Suprapubic skin (tissue), 4 donors: ENCODE measurements at regions not wholly inside any gene's neighbourhood (a gene's known extent, or its start where the extent isn't known, plus 50 kb on each side); places are given as distances from the start of the nearest gene placed in this dataset.

ENCODE experiments used
- EP300 ChIP-seq: sonication (generic); formaldehyde crosslinking; IDR thresholded peaks from one replicate; pipeline ENCODE4 v1.6.1; 2017; ENCODE audit warnings: antibody characterized with exemption
- POLR2A ChIP-seq, 2 donors: fragments of 450-650 bp; IDR thresholded peaks; one replicate each; pipeline ENCODE4 v1.6.1; 2017; ENCODE audit warnings: antibody characterized with exemption in 2 of 2, mild to moderate bottlenecking in 2 of 2, moderate library complexity in 2 of 2
- POLR2AphosphoS5 ChIP-seq, 3 donors: sonication (generic); formaldehyde crosslinking; IDR thresholded peaks; one replicate each; pipeline ENCODE4 v1.6.1; 2017; ENCODE audit warnings: antibody characterized with exemption in 3 of 3
- TF ChIP-seq, protein P1 (sequence below), 2 donors: fragments of 200-600 bp in 1 of 2; fragments of 450-650 bp in 1 of 2; sonication (generic) in 1 of 2; IDR thresholded peaks; one replicate each; pipeline ENCODE4 v1.5.1; 2016 to 2019; ENCODE audit warnings: antibody characterized with exemption in 2 of 2, mild to moderate bottlenecking in 1 of 2, moderate library complexity in 1 of 2

DNA sequence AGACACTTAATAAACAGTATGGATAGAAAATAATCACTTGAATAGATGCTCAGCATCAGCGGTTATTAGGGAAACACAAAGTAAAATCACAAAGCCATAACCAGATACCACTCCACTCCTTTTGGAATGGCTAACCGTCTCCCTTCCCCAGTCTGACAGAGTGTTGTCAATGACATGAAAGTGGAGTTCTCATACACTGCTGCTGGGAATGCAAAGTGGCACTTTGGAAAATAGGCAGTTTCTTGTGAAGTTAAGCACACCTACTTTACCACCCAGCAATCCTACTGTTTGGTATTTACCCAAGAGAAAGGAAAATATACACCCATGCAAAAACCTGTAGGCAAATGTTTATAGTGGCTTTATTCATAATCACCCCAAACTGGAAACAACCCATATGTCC lies 81.0 kb upstream of the KLHL25 start:
- TF ChIP-seq POLR2A (IDR thresholded peaks at IDR 0.05) = no peak
- TF ChIP-seq, protein P1, sequence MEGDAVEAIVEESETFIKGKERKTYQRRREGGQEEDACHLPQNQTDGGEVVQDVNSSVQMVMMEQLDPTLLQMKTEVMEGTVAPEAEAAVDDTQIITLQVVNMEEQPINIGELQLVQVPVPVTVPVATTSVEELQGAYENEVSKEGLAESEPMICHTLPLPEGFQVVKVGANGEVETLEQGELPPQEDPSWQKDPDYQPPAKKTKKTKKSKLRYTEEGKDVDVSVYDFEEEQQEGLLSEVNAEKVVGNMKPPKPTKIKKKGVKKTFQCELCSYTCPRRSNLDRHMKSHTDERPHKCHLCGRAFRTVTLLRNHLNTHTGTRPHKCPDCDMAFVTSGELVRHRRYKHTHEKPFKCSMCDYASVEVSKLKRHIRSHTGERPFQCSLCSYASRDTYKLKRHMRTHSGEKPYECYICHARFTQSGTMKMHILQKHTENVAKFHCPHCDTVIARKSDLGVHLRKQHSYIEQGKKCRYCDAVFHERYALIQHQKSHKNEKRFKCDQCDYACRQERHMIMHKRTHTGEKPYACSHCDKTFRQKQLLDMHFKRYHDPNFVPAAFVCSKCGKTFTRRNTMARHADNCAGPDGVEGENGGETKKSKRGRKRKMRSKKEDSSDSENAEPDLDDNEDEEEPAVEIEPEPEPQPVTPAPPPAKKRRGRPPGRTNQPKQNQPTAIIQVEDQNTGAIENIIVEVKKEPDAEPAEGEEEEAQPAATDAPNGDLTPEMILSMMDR (IDR thresholded peaks at IDR 0.05) = no peak
- no peak for TF ChIP-seq EP300
- TF ChIP-seq POLR2AphosphoS5 (IDR thresholded peaks at IDR 0.05) = no peak
